RWPE2 (cell line): ENCODE measurements at regions not wholly inside any gene's neighbourhood (a gene's known extent, or its start where the extent isn't known, plus 50 kb on each side); places are given as distances from the start of the nearest gene placed in this dataset.

Experiments used
- ATAC-seq: fragments of 200-7000 bp; cut with Tn5 transposase; 3 replicates; pipeline ENCODE4 v1.9.1; 2021; ENCODE audit warnings: low read depth
- DNase-seq: peaks from one replicate; pipeline ENCODE4 v3.0.0-alpha.2; 2020; ENCODE audit warnings: low spot score
- H3K27ac ChIP-seq: fragments of 450-650 bp; 2 replicates; pipeline ENCODE4 v1.5.1; 2017; ENCODE audit warnings: mild to moderate bottlenecking; ENCODE audit not compliant: poor library complexity, severe bottlenecking
- H3K27me3 ChIP-seq: fragments of 250-450 bp; sonication (Bioruptor Pico); 2 replicates; pipeline ENCODE4 v1.5.1; 2021; ENCODE audit warnings: mild to moderate bottlenecking, moderate library complexity; ENCODE audit not compliant: insufficient read depth, poor library complexity, severe bottlenecking
- H3K36me3 ChIP-seq: fragments of 250-450 bp; sonication (Bioruptor Pico); 2 replicates; pipeline ENCODE4 v1.5.1; 2020; ENCODE audit warnings: low read depth, mild to moderate bottlenecking, moderate library complexity
- H3K4me1 ChIP-seq: fragments of 250-450 bp; sonication (Bioruptor Pico); 2 replicates; pipeline ENCODE4 v1.5.1; 2021; ENCODE audit warnings: mild to moderate bottlenecking, moderate library complexity; ENCODE audit not compliant: insufficient read depth, poor library complexity, severe bottlenecking
- H3K4me3 ChIP-seq: fragments of 250-450 bp; sonication (Bioruptor Pico); 2 replicates; pipeline ENCODE4 v1.5.1; 2021; ENCODE audit warnings: mild to moderate bottlenecking, moderate library complexity; ENCODE audit not compliant: severe bottlenecking
- H3K9me3 ChIP-seq: fragments of 250-450 bp; sonication (Bioruptor Pico); 2 replicates; pipeline ENCODE4 v1.5.1; 2021; ENCODE audit warnings: mild to moderate bottlenecking, moderate library complexity; ENCODE audit not compliant: severe bottlenecking
- CTCF ChIP-seq: fragments of 450-650 bp; IDR thresholded peaks from one replicate; pipeline ENCODE4 v1.5.1; 2017; ENCODE audit warnings: mild to moderate bottlenecking, moderate library complexity; ENCODE audit not compliant: poor library complexity, severe bottlenecking

GRCh38 chr2:144258154-144258553 lies 261.8 kb downstream of the ZEB2 start:
- Histone ChIP-seq H3K4me1 (peaks cover 5% of the 10 kb centered on the region), H3K9me3 (peaks cover 5% of the 10 kb centered on the region), H3K36me3 (no peaks in the 10 kb centered on the region), H3K27me3 (no peaks in the 10 kb centered on the region), H3K27ac (no peak overlapping the region), H3K4me3 (no peak overlapping the region)
- DNase-seq (no peak), ATAC-seq (no peak)
- TF ChIP-seq CTCF, result no peak

- no peak for DNase-seq
These were observed 262.8 kb downstream of the ZEB2 start for GRCh38 chr2:144256996-144257707.

GRCh38 chr2:144254342-144255235 lies 265.3 kb downstream of the ZEB2 start:
- Histone ChIP-seq H3K9me3 (peaks cover 5% of the 10 kb centered on the region), H3K4me1 (no peaks in the 10 kb centered on the region), H3K36me3 (no peaks in the 10 kb centered on the region), H3K27ac (no peak overlapping the region), H3K27me3 (no peaks in the 10 kb centered on the region), H3K4me3 (no peak overlapping the region)
- no peak for ATAC-seq
- DNase-seq, result no peak
- TF ChIP-seq CTCF, result no peak

More at GRCh38 chr2:144256996-144257707, 262.8 kb downstream of the ZEB2 start:
- no peaks in the 10 kb centered on the region for H3K27me3 ChIP-seq
- no peaks in the 10 kb centered on the region for H3K36me3 ChIP-seq
- H3K4me1 ChIP-seq, result peaks cover 5% of the 10 kb centered on the region
- no peak overlapping the region for H3K27ac ChIP-seq
- H3K4me3 ChIP-seq, result no peak overlapping the region
- no peak for TF ChIP-seq CTCF
- no peak for ATAC-seq
- peaks cover 5% of the 10 kb centered on the region for H3K9me3 ChIP-seq

- H3K27me3 ChIP-seq, result no peaks in the 10 kb centered on the region
- H3K4me3 ChIP-seq, result no peak overlapping the region
- ATAC-seq, result no peak
- no peak overlapping the region for H3K27ac ChIP-seq
- no peak for DNase-seq
- H3K9me3 ChIP-seq, result peaks cover 5% of the 10 kb centered on the region
- no peaks in the 10 kb centered on the region for H3K4me1 ChIP-seq
- no peak for TF ChIP-seq CTCF
- no peaks in the 10 kb centered on the region for H3K36me3 ChIP-seq
These were observed 266.2 kb downstream of the ZEB2 start for GRCh38 chr2:144253743-144254142.
